ENCODE measurements at regions not wholly inside any gene's neighbourhood (a gene's known extent, or its start where the extent isn't known, plus 50 kb on each side); places are given as distances from the start of the nearest gene placed in this dataset.
"Not testable (repeated sequence)": the region's sequence is repeated elsewhere in the genome, so short reads cannot be mapped to it uniquely, and the experiment has no call there.

GRCh38 chr9:25102204-25102603 lies 556.5 kb upstream of the IZUMO3 start:
- not testable (repeated sequence) for DNase-seq (ENCODE audit: low read depth in 4 of 4, low spot score in 2 of 4)

DNA sequence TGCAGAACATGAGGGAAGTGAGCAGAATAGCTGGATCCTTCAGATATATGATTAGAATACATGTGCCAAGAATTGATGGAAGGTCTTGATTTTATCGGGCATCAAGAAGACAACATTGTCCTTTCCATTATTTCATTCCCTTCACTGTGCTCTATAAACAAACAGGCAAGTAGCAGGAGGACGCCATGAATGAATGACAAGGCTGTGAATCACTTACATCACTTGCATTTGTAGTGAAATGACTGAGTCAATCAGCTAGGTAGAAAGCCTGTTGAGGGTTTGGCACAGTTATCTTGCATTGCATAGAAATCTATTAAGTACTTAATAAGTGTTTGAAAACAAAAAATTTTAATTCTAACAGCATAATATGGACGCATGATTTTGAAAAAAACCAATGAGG lies 548.8 kb upstream of the IZUMO3 start:
- DNase-seq (ENCODE audit: low read depth in 4 of 4, low spot score in 2 of 4) = no peak

DNA sequence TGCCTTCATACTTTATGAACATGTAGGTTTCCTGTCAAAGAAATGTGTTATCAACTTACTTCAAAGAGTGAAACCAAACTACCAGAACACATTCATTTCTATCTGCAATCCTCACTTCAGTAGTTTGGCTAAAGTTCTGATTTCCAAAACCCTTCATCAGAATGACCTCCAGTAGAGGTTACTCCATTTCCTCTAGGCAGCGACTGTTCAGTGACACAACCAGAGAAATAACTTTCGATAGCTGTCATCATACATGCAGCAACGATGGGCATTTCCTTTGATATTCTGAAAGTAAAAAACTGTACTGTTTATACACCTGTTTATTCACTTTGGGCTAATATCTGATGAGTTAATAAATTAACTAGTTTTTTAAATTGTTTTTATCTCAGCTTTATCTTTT lies 532.5 kb upstream of the IZUMO3 start:
- no peak for DNase-seq (ENCODE audit: low read depth in 4 of 4, low spot score in 2 of 4)

DNA sequence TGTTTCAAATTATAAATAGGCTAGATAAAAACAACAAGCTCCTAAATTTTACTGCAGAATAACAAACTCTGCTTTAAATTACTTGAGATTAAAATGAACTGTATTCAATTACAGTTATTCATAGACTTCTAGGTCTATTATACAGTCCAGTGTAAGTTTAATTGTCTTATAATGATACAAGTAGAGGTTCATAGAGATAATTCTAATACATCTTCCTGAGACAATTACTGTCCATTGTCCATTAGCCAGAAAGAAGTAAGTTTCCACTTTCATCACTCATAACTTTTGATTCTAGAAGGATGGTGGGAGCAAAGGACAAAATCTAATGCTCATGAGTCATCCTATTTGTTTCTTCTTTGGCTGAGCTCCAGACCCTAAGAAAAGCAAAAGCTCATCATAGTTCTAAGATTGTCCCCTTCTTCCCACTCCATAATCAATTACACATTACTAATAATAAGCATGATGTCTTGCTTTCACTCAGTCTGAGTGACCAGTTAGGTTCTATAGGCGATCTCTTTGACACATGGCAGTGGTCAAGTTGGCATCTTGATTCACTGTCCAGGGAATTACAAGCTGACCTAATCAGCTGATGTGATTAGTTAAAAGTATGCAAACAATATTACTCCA lies 502.5 kb upstream of the IZUMO3 start:
- no peak for DNase-seq (ENCODE audit: low read depth in 4 of 4, low spot score in 2 of 4)

GRCh38 chr9:25045469-25045868 lies 499.8 kb upstream of the IZUMO3 start:
- DNase-seq (ENCODE audit: low read depth in 4 of 4, low spot score in 2 of 4) = not testable (repeated sequence)

DNA sequence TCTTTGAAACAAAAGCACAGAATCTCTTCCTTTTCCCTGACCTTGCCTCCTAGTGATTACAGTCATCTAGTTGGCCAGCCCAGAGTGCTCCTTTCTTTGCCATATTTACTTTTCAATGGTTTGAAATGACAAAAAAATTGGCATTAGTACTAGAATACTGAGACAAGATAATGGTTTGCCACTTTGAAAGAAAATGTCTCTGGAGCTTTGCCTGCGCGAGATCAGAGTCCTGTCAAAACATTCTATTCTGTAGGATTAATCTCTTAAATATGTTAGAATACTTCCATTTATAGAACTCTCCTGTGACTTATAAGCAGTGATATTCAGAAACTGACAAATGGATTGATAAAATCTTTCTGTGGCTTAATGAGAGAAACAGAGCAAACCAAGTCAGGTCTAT lies 484.0 kb upstream of the IZUMO3 start:
- no peak for DNase-seq (ENCODE audit: low read depth in 4 of 4, low spot score in 2 of 4)

- no peak for DNase-seq (ENCODE audit: low read depth in 4 of 4, low spot score in 2 of 4)
These were observed 480.0 kb upstream of the IZUMO3 start for GRCh38 chr9:25025686-25026085.

DNA sequence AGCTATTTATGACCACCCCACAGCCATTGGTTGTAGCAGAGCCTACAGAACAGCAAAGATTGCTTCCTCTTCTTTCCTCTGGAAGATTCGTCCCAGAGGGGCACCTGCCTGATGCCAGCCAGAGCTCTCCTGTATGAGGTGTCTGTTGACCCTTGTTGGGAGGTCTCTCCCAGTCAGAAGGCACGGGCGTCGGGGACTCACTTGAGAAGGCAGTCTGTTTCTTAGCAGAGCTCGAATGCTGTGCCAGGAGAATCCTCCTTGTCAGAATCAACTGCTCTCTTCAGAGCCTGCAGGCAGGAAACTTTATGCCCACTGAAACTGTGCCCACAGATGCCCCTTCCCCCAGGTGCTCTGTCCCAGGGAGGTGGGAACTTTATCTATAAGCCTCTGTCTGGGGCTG lies 479.5 kb upstream of the IZUMO3 start:
- no peak for DNase-seq (ENCODE audit: low read depth in 4 of 4, low spot score in 2 of 4)

DNA sequence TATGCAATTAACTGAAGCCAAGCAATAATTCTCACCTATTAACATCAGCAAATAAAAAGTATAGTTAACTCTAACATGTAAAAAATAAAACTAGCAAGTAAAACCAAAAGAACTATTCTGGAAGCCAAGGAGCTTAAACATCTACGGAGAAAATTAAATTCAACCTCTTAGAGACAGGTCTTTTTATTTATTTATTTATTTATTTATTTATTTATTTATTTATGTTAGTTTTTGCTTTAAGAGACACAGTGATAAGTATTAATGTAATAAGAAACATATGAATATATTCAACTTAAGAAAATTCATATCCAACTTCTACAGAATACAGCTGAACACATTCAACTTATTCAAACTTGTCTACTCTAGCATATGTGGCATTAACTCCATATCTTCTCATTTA lies 472.1 kb upstream of the IZUMO3 start:
- DNase-seq (ENCODE audit: low read depth in 4 of 4, low spot score in 2 of 4) = no peak

- no peak for DNase-seq (ENCODE audit: low read depth in 4 of 4, low spot score in 2 of 4)
These were observed 464.4 kb upstream of the IZUMO3 start for GRCh38 chr9:25010027-25010662.

DNA sequence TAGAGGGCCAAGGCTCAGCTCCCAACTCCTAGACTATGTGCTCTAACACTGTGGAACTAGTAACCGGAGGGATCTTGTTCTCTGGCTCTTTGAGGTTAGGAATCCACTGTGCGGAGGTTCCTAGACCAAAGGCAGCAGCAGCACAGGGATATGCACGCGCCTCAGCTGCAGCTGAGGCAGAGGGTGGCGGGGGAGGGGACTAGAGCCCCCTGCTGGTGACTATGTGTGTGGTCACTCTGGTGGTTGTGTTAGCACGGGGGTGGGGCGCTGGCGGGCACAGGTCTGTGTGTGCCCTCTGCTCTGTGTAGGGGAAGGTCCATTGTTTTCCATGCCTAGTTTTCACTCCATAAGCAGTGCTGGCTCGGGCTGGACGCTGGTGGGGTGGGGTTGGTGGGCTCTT lies 458.0 kb upstream of the IZUMO3 start:
- no peak for DNase-seq (ENCODE audit: low read depth in 4 of 4, low spot score in 2 of 4)

- peak in 1 of 4 donors; percentile 20 for DNase-seq (ENCODE audit: low read depth in 4 of 4, low spot score in 2 of 4)
These were observed 440.6 kb upstream of the IZUMO3 start for GRCh38 chr9:24986331-24986730.

- DNase-seq (ENCODE audit: low read depth in 4 of 4, low spot score in 2 of 4) = not testable (repeated sequence)
These were observed 425.1 kb upstream of the IZUMO3 start for GRCh38 chr9:24970780-24971179.

GRCh38 chr9:24961762-24962161 lies 416.1 kb upstream of the IZUMO3 start:
- DNase-seq (ENCODE audit: low read depth in 4 of 4, low spot score in 2 of 4) = no peak

DNA sequence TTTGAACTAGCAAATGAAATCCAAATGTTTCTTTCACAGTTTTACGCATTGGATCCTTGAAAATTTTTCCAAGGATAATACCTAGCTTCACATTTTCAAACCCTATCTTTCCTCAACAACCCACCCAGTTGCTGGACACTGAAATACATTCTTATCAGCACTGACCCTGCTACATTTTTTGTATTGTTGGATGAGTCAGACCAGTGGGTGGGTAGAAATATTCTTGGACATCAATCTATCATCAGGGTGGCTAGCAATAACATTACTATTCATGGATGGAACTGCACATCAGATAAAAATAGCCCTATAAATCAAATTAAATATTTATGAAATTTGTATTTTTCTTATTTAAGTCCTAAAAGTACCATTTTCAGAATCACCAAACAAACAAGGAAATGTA lies 407.4 kb upstream of the IZUMO3 start:
- DNase-seq (ENCODE audit: low read depth in 4 of 4, low spot score in 2 of 4) = no peak

DNA sequence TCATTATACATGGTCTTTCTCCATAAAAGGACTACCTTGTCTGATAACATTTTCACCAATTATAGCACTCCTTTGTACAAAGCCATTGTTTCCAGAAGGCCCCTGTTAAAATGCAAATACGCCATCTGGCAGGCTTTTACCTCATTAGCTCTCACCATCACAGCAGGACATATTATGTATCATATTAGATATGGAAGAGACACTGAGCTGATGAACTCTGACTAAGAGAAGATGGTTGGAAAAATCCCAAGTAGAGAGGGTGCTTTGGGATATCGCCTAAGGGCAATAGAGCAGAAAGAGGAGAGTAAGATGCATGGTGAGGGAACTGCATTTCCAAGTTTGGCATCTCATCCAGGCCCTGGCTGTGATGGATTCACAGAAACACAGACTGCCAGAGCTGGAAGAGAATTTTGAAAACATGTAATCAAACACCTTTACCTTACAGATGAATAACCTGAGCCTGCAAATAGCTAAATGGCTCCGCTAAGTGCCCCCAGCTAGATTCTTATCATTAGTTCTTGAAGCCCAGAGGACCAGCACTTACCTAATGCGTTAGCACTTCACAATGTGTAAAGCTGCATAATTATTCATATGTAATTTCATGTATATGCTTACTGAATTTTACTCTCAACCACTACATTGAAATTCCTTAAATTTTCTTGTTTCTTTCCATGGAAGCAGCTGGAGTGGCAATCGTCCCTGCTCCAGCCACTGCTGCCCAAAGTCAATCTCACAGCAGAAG lies 393.6 kb upstream of the IZUMO3 start:
- no peak for DNase-seq (ENCODE audit: low read depth in 4 of 4, low spot score in 2 of 4)

- no peak for DNase-seq (ENCODE audit: low read depth in 4 of 4, low spot score in 2 of 4)
These were observed 390.4 kb upstream of the IZUMO3 start for GRCh38 chr9:24936117-24936516.

DNA sequence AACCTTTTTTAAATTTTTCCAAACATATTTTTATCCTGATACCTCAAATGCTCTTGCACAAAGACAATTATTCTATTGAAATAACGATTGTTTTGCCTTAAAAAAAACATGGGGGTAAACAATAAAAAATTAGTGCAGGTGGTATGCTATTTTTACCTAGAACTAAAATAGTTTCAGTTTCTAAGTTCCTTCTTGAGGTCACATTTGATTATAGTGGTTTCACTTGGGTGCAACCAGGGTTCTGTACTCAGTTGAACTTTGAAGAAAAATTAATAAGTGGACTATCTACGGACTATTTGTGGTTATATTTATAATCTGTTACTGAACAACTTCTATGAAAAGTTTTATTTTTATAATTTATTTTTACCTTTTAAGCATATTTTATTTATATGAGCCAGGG lies 387.1 kb upstream of the IZUMO3 start:
- DNase-seq (ENCODE audit: low read depth in 4 of 4, low spot score in 2 of 4) = no peak

DNA sequence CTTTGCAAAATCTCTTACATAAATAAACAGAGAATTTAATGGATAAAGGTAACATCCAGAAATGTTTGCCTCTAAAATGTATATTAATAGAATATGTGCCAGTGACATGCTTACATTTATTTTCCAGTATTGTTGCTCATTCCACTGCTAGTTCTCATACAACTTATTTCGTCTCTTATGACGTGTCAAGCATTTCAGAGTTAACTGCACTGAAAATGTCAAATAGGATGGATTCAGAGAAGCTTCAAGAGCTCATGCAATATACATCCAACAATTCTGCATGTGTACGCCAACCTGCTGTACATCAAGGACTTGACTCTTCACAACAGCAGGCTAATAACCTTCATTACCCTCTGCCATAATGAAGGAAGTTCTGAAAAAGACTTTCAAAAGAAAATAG lies 386.2 kb upstream of the IZUMO3 start:
- no peak for DNase-seq (ENCODE audit: low read depth in 4 of 4, low spot score in 2 of 4)

GRCh38 chr9:24912767-24913166 lies 367.1 kb upstream of the IZUMO3 start:
- no peak for DNase-seq (ENCODE audit: low read depth in 4 of 4, low spot score in 2 of 4)

DNA sequence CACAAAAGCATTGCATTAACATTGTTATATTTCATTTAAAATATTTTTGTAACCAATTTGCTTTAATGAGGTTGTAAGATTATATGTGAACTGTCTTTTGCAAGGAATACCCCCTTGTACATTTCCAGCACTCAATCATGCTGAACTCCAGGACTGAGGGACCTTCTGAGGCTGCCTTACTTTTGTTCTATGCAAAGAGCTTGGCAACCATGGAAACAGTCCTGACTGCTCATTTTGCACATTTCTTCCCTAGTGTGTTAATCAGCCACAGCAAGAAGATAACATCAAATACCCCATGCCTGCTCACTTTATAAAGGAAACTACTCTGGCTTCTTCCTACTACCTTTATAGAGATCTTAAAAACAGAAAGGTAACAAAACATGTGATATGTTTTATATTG lies 355.6 kb upstream of the IZUMO3 start:
- no peak for DNase-seq (ENCODE audit: low read depth in 4 of 4, low spot score in 2 of 4)

DNA sequence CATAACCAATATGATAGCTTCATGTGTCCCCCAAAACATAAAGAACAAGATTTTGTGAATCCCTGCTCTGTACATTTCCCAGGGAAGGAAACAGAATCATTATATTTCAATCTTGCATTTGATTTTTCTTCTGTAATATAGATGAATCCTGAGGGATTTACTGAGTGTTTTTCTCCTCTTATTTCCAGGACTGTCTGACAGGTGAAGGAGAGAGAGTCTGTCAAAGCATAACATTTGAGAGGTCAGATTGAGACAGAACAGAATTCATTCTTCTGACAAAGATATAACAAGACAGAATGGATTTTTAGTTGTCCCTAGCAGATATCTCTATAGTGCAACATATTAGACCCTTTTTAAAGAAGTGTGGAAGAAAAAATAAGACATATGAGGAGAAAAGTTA lies 354.5 kb upstream of the IZUMO3 start:
- no peak for DNase-seq (ENCODE audit: low read depth in 4 of 4, low spot score in 2 of 4)

Data from left renal cortex interstitium (tissue), 4 donors.